Stimulated activated CD4-positive, alpha-beta T cell treated with anti-CD3 and anti-CD28 coated beads, Interleukin-15, amount 100 ng/mL, for 48 hours (primary cell): ENCODE measurements at regions not wholly inside any gene's neighbourhood (a gene's known extent, or its start where the extent isn't known, plus 50 kb on each side); places are given as distances from the start of the nearest gene placed in this dataset.
A peak's percentile ranks its signal among the peaks of the same experiment; 100 is the strongest.
"Not testable (repeated sequence)": the region's sequence is repeated elsewhere in the genome, so short reads cannot be mapped to it uniquely, and the experiment has no call there.

Source experiments
- DNase-seq, 2 donors: peaks; one replicate each; pipeline ENCODE4 v3.0.0-alpha.2; 2020; ENCODE audit warnings: low read depth in 2 of 2

- no peak for DNase-seq
These were observed 94.3 kb upstream of the FRMD4A start for GRCh38 chr10:14425034-14425433.

GRCh38 chr10:14423111-14423744 lies 92.5 kb upstream of the FRMD4A start:
- no peak for DNase-seq

GRCh38 chr10:14422431-14422830 lies 91.7 kb upstream of the FRMD4A start:
- no peak for DNase-seq

- no peak for DNase-seq
These were observed 91.2 kb upstream of the FRMD4A start for GRCh38 chr10:14421941-14422340.

GRCh38 chr10:14417336-14417735 lies 86.6 kb upstream of the FRMD4A start:
- DNase-seq: not testable (repeated sequence)

GRCh38 chr10:14416308-14416700 lies 85.6 kb upstream of the FRMD4A start:
- no peak for DNase-seq

GRCh38 chr10:14415676-14416307 lies 85.1 kb upstream of the FRMD4A start:
- DNase-seq: no peak

- DNase-seq: no peak
These were observed 84.2 kb upstream of the FRMD4A start for GRCh38 chr10:14414901-14415300.

GRCh38 chr10:14413523-14413922 lies 82.8 kb upstream of the FRMD4A start:
- DNase-seq: no peak

GRCh38 chr10:14412624-14413023 lies 81.9 kb upstream of the FRMD4A start:
- DNase-seq: no peak

GRCh38 chr10:14409856-14410458 lies 79.2 kb upstream of the FRMD4A start:
- no peak for DNase-seq

- peak; percentile 42 to 50 for DNase-seq
These were observed 78.5 kb upstream of the FRMD4A start for GRCh38 chr10:14409247-14409646.

- no peak for DNase-seq
These were observed 77.4 kb upstream of the FRMD4A start for GRCh38 chr10:14408139-14408538.

GRCh38 chr10:14407567-14407966 lies 76.8 kb upstream of the FRMD4A start:
- no peak for DNase-seq

GRCh38 chr10:14405076-14406065 lies 74.6 kb upstream of the FRMD4A start:
- DNase-seq: no peak

GRCh38 chr10:14403881-14404623 lies 73.3 kb upstream of the FRMD4A start:
- no peak for DNase-seq

- DNase-seq: no peak
These were observed 72.6 kb upstream of the FRMD4A start for GRCh38 chr10:14403359-14403758.

GRCh38 chr10:14399641-14400040 lies 68.9 kb upstream of the FRMD4A start:
- no peak for DNase-seq

- no peak for DNase-seq
These were observed 66.3 kb upstream of the FRMD4A start for GRCh38 chr10:14397066-14397465.

GRCh38 chr10:14396411-14397048 lies 65.8 kb upstream of the FRMD4A start:
- DNase-seq: no peak

GRCh38 chr10:14394179-14394578 lies 63.5 kb upstream of the FRMD4A start:
- no peak for DNase-seq
